ENCODE measurements at regions not wholly inside any gene's neighbourhood (a gene's known extent, or its start where the extent isn't known, plus 50 kb on each side); places are given as distances from the start of the nearest gene placed in this dataset.

DNA sequence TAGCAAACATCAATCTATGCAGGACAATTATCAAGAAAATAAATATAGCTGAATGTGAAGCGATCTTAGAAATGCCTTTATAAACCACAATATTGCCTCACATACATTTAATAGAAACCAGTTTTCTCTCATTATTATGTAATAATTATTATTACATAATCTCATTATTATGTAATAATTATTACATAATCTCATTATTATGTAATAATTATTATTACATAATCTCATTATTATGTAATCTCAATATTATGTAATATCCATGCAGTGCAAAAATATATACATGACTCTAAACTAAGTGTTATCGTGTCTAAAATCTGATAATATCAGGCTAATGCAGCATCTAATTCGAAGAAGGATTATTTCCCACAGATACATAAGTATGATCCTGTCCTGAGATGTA, 563.9 kb upstream of the SEMA6A start:
- TF ChIP-seq CTCF (IDR thresholded peaks at IDR 0.05 in 8 of 11, conservative IDR thresholded peaks at IDR 0.05 in 3 of 11): no peak
- no peak for TF ChIP-seq POLR2AphosphoS5 (IDR thresholded peaks at IDR 0.05)

Measured in spleen (tissue), 7 donors.